SK-N-SH (cell line): ENCODE measurements at regions not wholly inside any gene's neighbourhood (a gene's known extent, or its start where the extent isn't known, plus 50 kb on each side); places are given as distances from the start of the nearest gene placed in this dataset.

Experiments
- CTCF ChIA-PET: fragments of 300-600, 350-600 bp; formaldehyde crosslinking; extraction: SDS; loops from one replicate; lab custom pipeline; 2021; lab: Yijun Ruan, JAX
- POLR2A ChIA-PET: fragments of 350-600 bp; sonication (Branson Sonifier 250); formaldehyde crosslinking; extraction: SDS; loops from one replicate; lab custom pipeline; 2020; ENCODE audit warnings: antibody characterized with exemption, inconsistent platforms; lab: Yijun Ruan, JAX
- DNase-seq: peaks from one replicate; pipeline ENCODE4 v3.0.0; 2012
- H2AFZ ChIP-seq: fragments of 200-600 bp; sonication (generic); 2 replicates; pipeline ENCODE4 v1.8.1; 2016; ENCODE audit warnings: antibody characterized with exemption, mild to moderate bottlenecking, low read depth
- H3F3A ChIP-seq: fragments of 200-600 bp; sonication (generic); replicated peaks from 2 replicates; pipeline ENCODE3; 2016; ENCODE audit warnings: antibody characterized with exemption, mild to moderate bottlenecking; ENCODE audit not compliant: insufficient read depth
- H3K27ac ChIP-seq, 2 experiments: fragments of 200-500 bp in 1 of 2; fragments of 200-600 bp in 1 of 2; sonication (Bioruptor generic) in 1 of 2; sonication (generic), shearing (Covaris generic) in 1 of 2; 2 replicates each; pipeline versions ENCODE4 v1.5.1 to v1.6.1; 2014 to 2016; ENCODE audit warnings: low read depth in 2 of 2, inconsistent platforms in 1 of 2, low read length in 1 of 2, mild to moderate bottlenecking in 1 of 2, mixed read lengths in 1 of 2
- H3K27me3 ChIP-seq: fragments of 200-600 bp; sonication (generic), shearing (Covaris generic); 2 replicates; pipeline ENCODE4 v1.6.1; 2016; ENCODE audit warnings: mixed run types; ENCODE audit not compliant: insufficient read depth
- H3K36me3 ChIP-seq, 2 experiments: fragments of 200-500 bp in 1 of 2; fragments of 200-600 bp in 1 of 2; sonication (Bioruptor generic) in 1 of 2; sonication (generic) in 1 of 2; replicated peaks in 1 of 2; 2 replicates each; pipeline versions ENCODE3 to v1.5.1; 2014 to 2016; ENCODE audit warnings: low read length in 1 of 2, mild to moderate bottlenecking in 1 of 2; ENCODE audit not compliant: insufficient read depth in 2 of 2, control insufficient read depth in 1 of 2
- H3K4me1 ChIP-seq, 2 experiments: fragments of 200-500 bp in 1 of 2; fragments of 200-600 bp in 1 of 2; sonication (Bioruptor generic) in 1 of 2; sonication (generic), shearing (Covaris generic) in 1 of 2; 2 replicates each; pipeline versions ENCODE4 v1.5.1 to v1.6.1; 2014 to 2016; ENCODE audit warnings: low read depth in 1 of 2, low read length in 1 of 2, mixed run types in 1 of 2; ENCODE audit not compliant: insufficient read depth in 2 of 2, control insufficient read depth in 1 of 2
- H3K4me2 ChIP-seq: fragments of 200-600 bp; sonication (generic), shearing (Covaris generic); 2 replicates; pipeline ENCODE4 v1.6.1; 2017; ENCODE audit warnings: mixed run types
- H3K4me3 ChIP-seq, 2 experiments: fragments of 200-500 bp in 1 of 2; fragments of 200-600 bp in 1 of 2; sonication (Bioruptor generic) in 1 of 2; sonication (generic), shearing (Covaris generic) in 1 of 2; 2 replicates each; pipeline versions ENCODE4 v1.5.1 to v1.8.1; 2014 to 2016; ENCODE audit warnings: low read depth in 2 of 2, inconsistent platforms in 1 of 2, low read length in 1 of 2, mild to moderate bottlenecking in 1 of 2, mixed read lengths in 1 of 2, moderate library complexity in 1 of 2
- H3K79me2 ChIP-seq: fragments of 200-600 bp; sonication (generic); 2 replicates; pipeline ENCODE4 v1.8.1; 2017; ENCODE audit warnings: mild to moderate bottlenecking; ENCODE audit not compliant: insufficient read depth
- H3K9ac ChIP-seq: fragments of 200-600 bp; sonication (generic); 2 replicates; pipeline ENCODE4 v1.6.1; 2017; ENCODE audit warnings: mixed run types
- H3K9me2 ChIP-seq: fragments of 200-600 bp; sonication (generic); 2 replicates; pipeline ENCODE4 v1.6.1; 2017; ENCODE audit warnings: mixed run types
- H3K9me3 ChIP-seq: fragments of 200-600 bp; sonication (generic); 2 replicates; pipeline ENCODE4 v1.6.1; 2017; ENCODE audit warnings: mixed run types, mild to moderate bottlenecking, moderate library complexity
- H4K20me1 ChIP-seq: fragments of 200-600 bp; sonication (generic); 2 replicates; pipeline ENCODE4 v1.6.1; 2017; ENCODE audit warnings: mild to moderate bottlenecking, mixed run types; ENCODE audit not compliant: insufficient read depth
- MAX ChIP-seq: IDR thresholded peaks from 2 replicates; pipeline ENCODE4 v1.4.0; 2012; ENCODE audit warnings: low read depth
- POLR2AphosphoS5 ChIP-seq: IDR thresholded peaks from 2 replicates; pipeline ENCODE4 v1.6.1; 2012; ENCODE audit warnings: low read depth, low read length
- RAD21 ChIP-seq: IDR thresholded peaks from 2 replicates; pipeline ENCODE4 v1.6.1; 2012; ENCODE audit warnings: mild to moderate bottlenecking, low read length
- RCOR1 ChIP-seq: fragments of 150-350 bp; IDR thresholded peaks from 2 replicates; pipeline ENCODE4 v1.6.1; 2017; ENCODE audit warnings: antibody characterized with exemption, low read length
- REST ChIP-seq: IDR thresholded peaks from 2 replicates; pipeline ENCODE4 v1.6.1; 2012; ENCODE audit warnings: mild to moderate bottlenecking, low read depth, low read length, moderate library complexity
- TAF1 ChIP-seq: IDR thresholded peaks from 2 replicates; pipeline ENCODE4 v1.6.1; 2012; ENCODE audit warnings: low read depth, mild to moderate bottlenecking, low read length, moderate library complexity, borderline replicate concordance
- YY1 ChIP-seq: IDR thresholded peaks from 2 replicates; pipeline ENCODE4 v1.4.0; 2012; ENCODE audit warnings: low read depth, mild to moderate bottlenecking
- WGBS: methylation state at CpG from one replicate; pipeline ENCODE4 v1.1.6; 2017; ENCODE audit warnings: low lambda C conversion rate; 5-methylcytosine and 5-hydroxymethylcytosine counted together

DNA sequence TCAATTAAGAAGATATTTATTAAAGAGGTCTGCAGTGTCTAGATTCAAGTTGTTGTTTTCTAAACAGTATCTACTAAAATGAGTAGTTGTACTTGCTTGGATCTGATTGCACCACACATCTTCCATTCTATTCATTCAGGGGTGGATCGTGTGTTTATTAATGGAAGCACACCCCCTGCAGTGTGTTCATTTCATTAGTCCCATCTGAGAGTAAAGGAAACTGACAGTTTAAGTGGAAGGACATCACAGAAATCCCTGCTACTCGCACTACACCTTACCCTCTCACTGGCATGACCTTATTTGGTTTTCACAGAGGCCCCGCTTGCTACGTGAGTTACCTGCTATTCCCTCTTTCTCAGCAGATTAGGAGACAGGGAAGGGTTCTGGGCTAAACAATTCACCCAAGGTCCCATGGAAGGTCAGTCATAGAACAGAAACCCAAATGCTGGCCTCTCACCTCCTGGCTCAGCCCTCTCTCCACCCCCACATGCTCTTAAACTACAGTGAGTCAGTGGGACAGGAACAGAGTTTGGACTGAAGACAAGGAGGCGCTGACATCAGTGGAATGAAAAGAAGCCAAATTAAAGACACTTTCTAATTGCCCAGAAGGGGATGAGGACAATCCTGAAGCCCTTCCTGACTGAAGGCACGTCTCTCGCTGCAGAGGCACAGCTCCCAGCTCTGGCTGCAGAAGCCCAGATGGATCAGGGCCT, 369.2 kb upstream of the NRP1 start:
- no peaks in the 10 kb centered on the region for H3K79me2 ChIP-seq
- no peak overlapping the region for H3K4me3 ChIP-seq
- no peaks in the 10 kb centered on the region for H4K20me1 ChIP-seq
- no peaks in the 10 kb centered on the region for H3K27me3 ChIP-seq
- H3K36me3 ChIP-seq: no peaks in the 10 kb centered on the region
- CTCF ChIA-PET: no interaction called here
- TF ChIP-seq MAX (no peak), POLR2AphosphoS5 (no peak)
- H3K9ac ChIP-seq: no peak overlapping the region
- no peak overlapping the region for H3K27ac ChIP-seq
- no peaks in the 10 kb centered on the region for H3F3A ChIP-seq
- no peaks in the 10 kb centered on the region for H3K9me2 ChIP-seq
- H2AFZ ChIP-seq: no peak overlapping the region
- POLR2A ChIA-PET: no interaction called here
- no peak overlapping the region for H3K4me2 ChIP-seq
- H3K9me3 ChIP-seq: no peaks in the 10 kb centered on the region
- no peaks in the 10 kb centered on the region; a peak in 1 of 4 replicates for H3K4me1 ChIP-seq
- DNase-seq: no peak
- WGBS: 93% methylated on average over 6 of the region's 7 CpGs

- ChIA-PET CTCF (no interaction called here), POLR2A (no interaction called here)
- no peaks in the 10 kb centered on the region for H3K4me1 ChIP-seq
- TF ChIP-seq TAF1 (no peak), REST (no peak), RAD21 (no peak), YY1 (no peak), RCOR1 (no peak), MAX (no peak)
- H3K9me2 ChIP-seq: no peaks in the 10 kb centered on the region
- H3K79me2 ChIP-seq: no peaks in the 10 kb centered on the region
- no peaks in the 10 kb centered on the region for H3F3A ChIP-seq
- no peak overlapping the region for H3K4me3 ChIP-seq
- no peaks in the 10 kb centered on the region for H4K20me1 ChIP-seq
- H3K27me3 ChIP-seq: no peaks in the 10 kb centered on the region
- no peak overlapping the region for H3K9ac ChIP-seq
- H3K27ac ChIP-seq: no peak overlapping the region
- no peak overlapping the region for H3K4me2 ChIP-seq
- no peak for DNase-seq
- 0 out of 2 replicates have a peak, but pooled peaks cover 7% of the 10 kb centered on the region for H3K9me3 ChIP-seq
- no peaks in the 10 kb centered on the region for H3K36me3 ChIP-seq
- no peak overlapping the region for H2AFZ ChIP-seq
Measured at GRCh38 chr10:33698033-33698432, 363.6 kb upstream of the NRP1 start.
